Upper lobe of left lung (tissue), 6 donors: ENCODE measurements at regions not wholly inside any gene's neighbourhood (a gene's known extent, or its start where the extent isn't known, plus 50 kb on each side); places are given as distances from the start of the nearest gene placed in this dataset.

Experiments
- ATAC-seq, 2 donors: fragments of 200-7000 bp; cut with Tn5 transposase; one replicate each; pipeline ENCODE4 v1.9.1; 2022; ENCODE audit warnings: mild to moderate bottlenecking in 2 of 2, moderate library complexity in 2 of 2; ENCODE audit not compliant: low FRiP score in 2 of 2
- DNase-seq, 2 donors: peaks; one replicate each; pipeline ENCODE4 v3.0.0-alpha.2; 2019 to 2020
- H3K27ac ChIP-seq, 4 donors: fragments of 200-600 bp; sonication (generic); one replicate each; pipeline ENCODE4 v1.5.1; 2016 to 2019
- H3K27me3 ChIP-seq, 4 donors: fragments of 200-600 bp; sonication (generic); one replicate each; pipeline ENCODE4 v1.5.1; 2017 to 2019
- H3K36me3 ChIP-seq, 4 donors: fragments of 200-600 bp; sonication (generic); one replicate each; pipeline ENCODE4 v1.5.1; 2016 to 2019
- H3K4me1 ChIP-seq, 4 donors: fragments of 200-600 bp; sonication (generic); one replicate each; pipeline ENCODE4 v1.5.1; 2018 to 2019
- H3K4me3 ChIP-seq, 4 donors: fragments of 200-600 bp; sonication (generic); one replicate each; pipeline ENCODE4 v1.5.1; 2017 to 2019; ENCODE audit warnings: mild to moderate bottlenecking in 2 of 4, moderate library complexity in 1 of 4
- H3K9me3 ChIP-seq, 4 donors: fragments of 200-600 bp; sonication (generic); one replicate each; pipeline ENCODE4 v1.5.1; 2018 to 2019
- CTCF ChIP-seq, 6 experiments: fragments of 450-650 bp in 4 of 6; fragments of 200-600 bp in 2 of 6; sonication (generic) in 2 of 6; IDR thresholded peaks; one replicate each; pipeline ENCODE4 v1.5.1; 2016 to 2019; ENCODE audit warnings: antibody characterized with exemption in 6 of 6
- EP300 ChIP-seq, 4 donors: sonication (generic); formaldehyde crosslinking; IDR thresholded peaks; one replicate each; pipeline ENCODE4 v1.5.1; 2017; ENCODE audit warnings: antibody characterized with exemption in 4 of 4, control low read depth in 2 of 4
- POLR2A ChIP-seq, 4 donors: fragments of 450-650 bp; IDR thresholded peaks; one replicate each; pipeline ENCODE4 v1.5.1; 2016 to 2017; ENCODE audit warnings: antibody characterized with exemption in 4 of 4, mild to moderate bottlenecking in 2 of 4
- POLR2AphosphoS5 ChIP-seq, 2 donors: sonication (generic); formaldehyde crosslinking; IDR thresholded peaks; one replicate each; pipeline ENCODE4 v1.5.1; 2017; ENCODE audit warnings: antibody characterized with exemption in 2 of 2
- WGBS, 2 donors: methylation state at CpG; one replicate each; pipeline ENCODE4 v1.1.5; 2017 to 2018; 5-methylcytosine and 5-hydroxymethylcytosine counted together
- donor health status: DM: no; HTN: no; CAD: no; lungs with moderate emphysema.
- donor health status: DM: no; HTN: yes; CAD: no; lungs with severe emphysema.

- H3K4me1 ChIP-seq, result peaks cover 0 to 20% (median 3%) of the 10 kb centered on the region in 4 donors
- ATAC-seq, result no peak
- no peak overlapping the region for H3K4me3 ChIP-seq
- no peak for TF ChIP-seq CTCF (IDR thresholded peaks at IDR 0.05)
- no peak for TF ChIP-seq EP300 (IDR thresholded peaks at IDR 0.05)
- TF ChIP-seq POLR2A (IDR thresholded peaks at IDR 0.05), result no peak
- no peak for TF ChIP-seq POLR2AphosphoS5 (IDR thresholded peaks at IDR 0.05)
- no peaks in the 10 kb centered on the region for H3K9me3 ChIP-seq
- peak overlapping the region in 3 of 4 donors; percentile 31 to 85 (median 78) for H3K27ac ChIP-seq
- H3K27me3 ChIP-seq, result no peaks in the 10 kb centered on the region
- WGBS, 2 donors, result 91 to 93% methylated on average over 1 of the region's 1 CpG
- DNase-seq, result no peak
- H3K36me3 ChIP-seq, result no peaks in the 10 kb centered on the region
These were observed 59.5 kb upstream of the IRF2BP2 start for GRCh38 chr1:234669499-234669898.

- H3K9me3 ChIP-seq, result no peaks in the 10 kb centered on the region
- ATAC-seq (no peak), DNase-seq (no peak)
- H3K36me3 ChIP-seq, result no peaks in the 10 kb centered on the region
- TF ChIP-seq EP300 (IDR thresholded peaks at IDR 0.05), result no peak
- no peak for TF ChIP-seq POLR2AphosphoS5 (IDR thresholded peaks at IDR 0.05)
- 86 to 92% methylated on average over 5 of the region's 5 CpGs for WGBS, 2 donors
- H3K4me1 ChIP-seq, result peaks cover 0 to 20% (median 3%) of the 10 kb centered on the region in 4 donors
- no peaks in the 10 kb centered on the region for H3K27me3 ChIP-seq
- H3K27ac ChIP-seq, result no peak overlapping the region
- H3K4me3 ChIP-seq, result no peak overlapping the region
These were observed 58.6 kb upstream of the IRF2BP2 start for GRCh38 chr1:234668577-234668955.

GRCh38 chr1:234667600-234668576 is 57.9 kb upstream of the IRF2BP2 start:
- H3K27ac ChIP-seq, result no peak overlapping the region
- WGBS, 2 donors, result 95 to 98% methylated on average over 2 of the region's 2 CpGs
- no peaks in the 10 kb centered on the region for H3K9me3 ChIP-seq
- TF ChIP-seq POLR2A (IDR thresholded peaks at IDR 0.05) (no peak), CTCF (IDR thresholded peaks at IDR 0.05) (no peak), POLR2AphosphoS5 (IDR thresholded peaks at IDR 0.05) (no peak), EP300 (IDR thresholded peaks at IDR 0.05) (no peak)
- H3K36me3 ChIP-seq, result no peaks in the 10 kb centered on the region
- no peaks in the 10 kb centered on the region for H3K27me3 ChIP-seq
- ATAC-seq (no peak), DNase-seq (no peak)
- peaks cover 0 to 20% (median 3%) of the 10 kb centered on the region in 4 donors for H3K4me1 ChIP-seq
- H3K4me3 ChIP-seq, result no peak overlapping the region

- peaks cover 0 to 12% (median 3%) of the 10 kb centered on the region in 4 donors for H3K4me1 ChIP-seq
- peak overlapping the region in 1 of 4 donors; percentile 59 for H3K27ac ChIP-seq
- H3K4me3 ChIP-seq, result no peak overlapping the region
- WGBS, 2 donors, result 68 to 84% methylated on average over 4 of the region's 4 CpGs
- ATAC-seq, result peak in 1 of 2 donors; percentile 51
- DNase-seq, result no peak
- H3K27me3 ChIP-seq, result no peaks in the 10 kb centered on the region
- TF ChIP-seq EP300 (IDR thresholded peaks at IDR 0.05), result no peak
- no peak for TF ChIP-seq POLR2AphosphoS5 (IDR thresholded peaks at IDR 0.05)
- no peak for TF ChIP-seq POLR2A (IDR thresholded peaks at IDR 0.05)
- TF ChIP-seq CTCF (IDR thresholded peaks at IDR 0.05), result no peak
- no peaks in the 10 kb centered on the region for H3K36me3 ChIP-seq
- H3K9me3 ChIP-seq, result no peaks in the 10 kb centered on the region
These were observed 56.8 kb upstream of the IRF2BP2 start for GRCh38 chr1:234666761-234667160.

GRCh38 chr1:234665975-234666605 is 56.1 kb upstream of the IRF2BP2 start:
- H3K9me3 ChIP-seq, result no peaks in the 10 kb centered on the region
- DNase-seq (no peak), ATAC-seq (peak in 1 of 2 donors; percentile 60)
- H3K27ac ChIP-seq, result peak overlapping the region in 1 of 4 donors; percentile 59
- no peak for TF ChIP-seq CTCF (IDR thresholded peaks at IDR 0.05)
- TF ChIP-seq POLR2A (IDR thresholded peaks at IDR 0.05), result peak in 1 of 4 donors; percentile 29
- H3K4me1 ChIP-seq, result peaks cover 0 to 6% (median 3%) of the 10 kb centered on the region in 4 donors
- H3K36me3 ChIP-seq, result no peaks in the 10 kb centered on the region
- 77 to 80% methylated on average over 6 of the region's 6 CpGs for WGBS, 2 donors
- no peaks in the 10 kb centered on the region for H3K27me3 ChIP-seq
- no peak overlapping the region for H3K4me3 ChIP-seq
